ENCODE measurements at regions not wholly inside any gene's neighbourhood (a gene's known extent, or its start where the extent isn't known, plus 50 kb on each side); places are given as distances from the start of the nearest gene placed in this dataset.
A peak's percentile ranks its signal among the peaks of the same experiment; 100 is the strongest.
"Not testable (repeated sequence)": the region's sequence is repeated elsewhere in the genome, so short reads cannot be mapped to it uniquely, and the experiment has no call there.

DNA sequence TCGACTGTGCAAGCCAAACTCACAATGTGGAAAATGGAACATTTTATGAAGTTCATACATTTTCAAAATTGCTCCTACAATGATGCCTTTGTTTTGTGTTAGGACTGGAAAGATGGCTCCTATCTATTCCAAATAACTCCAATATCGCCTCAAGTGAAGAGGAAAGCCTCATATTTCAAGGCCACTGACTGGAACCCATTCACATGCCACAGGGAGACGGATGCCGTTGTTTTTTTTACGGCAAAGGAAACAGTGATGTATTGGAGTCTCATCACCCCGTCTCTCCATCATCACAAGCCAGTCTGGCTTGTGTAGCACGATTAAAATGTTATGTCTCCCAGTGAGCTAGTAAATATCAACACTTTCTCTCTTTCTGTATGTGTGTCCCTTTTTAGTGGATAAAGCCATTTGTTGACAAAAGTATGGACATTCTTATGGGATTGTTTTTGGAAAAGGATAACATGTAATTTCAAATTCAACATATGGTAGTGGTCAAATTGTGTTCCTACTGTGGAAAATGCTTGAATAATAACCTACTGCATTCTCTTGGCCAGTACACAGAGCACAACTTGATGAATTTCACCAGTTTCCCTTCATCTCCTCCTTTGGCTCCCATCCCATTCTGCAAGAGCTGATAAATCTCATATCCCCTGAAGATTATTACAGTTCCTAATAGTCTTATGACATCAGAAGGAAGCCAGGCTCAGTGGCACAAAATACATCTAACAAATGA, 109.5 kb upstream of the PITRM1 start:
- DNase-seq, result no peak

DNA sequence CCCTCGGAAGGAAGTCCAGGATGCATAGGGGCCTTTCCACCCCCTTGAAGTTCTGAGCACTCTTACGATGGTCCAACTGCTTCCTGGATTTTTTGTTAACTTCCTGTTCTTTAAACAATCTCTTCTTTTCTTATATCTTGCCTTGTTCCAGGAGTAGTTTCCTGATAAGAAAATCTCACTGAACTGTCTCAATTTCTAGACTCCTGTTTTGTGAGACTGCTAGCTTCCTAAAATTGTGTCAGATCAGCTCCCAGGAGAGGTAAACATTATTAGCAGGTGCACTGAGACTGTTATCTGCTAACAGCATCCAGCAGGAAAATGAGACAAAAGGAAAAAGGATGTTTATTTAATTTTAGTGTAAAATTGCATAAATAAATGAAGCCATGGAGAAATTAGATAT, 106.2 kb upstream of the PITRM1 start:
- no peak for DNase-seq

DNA sequence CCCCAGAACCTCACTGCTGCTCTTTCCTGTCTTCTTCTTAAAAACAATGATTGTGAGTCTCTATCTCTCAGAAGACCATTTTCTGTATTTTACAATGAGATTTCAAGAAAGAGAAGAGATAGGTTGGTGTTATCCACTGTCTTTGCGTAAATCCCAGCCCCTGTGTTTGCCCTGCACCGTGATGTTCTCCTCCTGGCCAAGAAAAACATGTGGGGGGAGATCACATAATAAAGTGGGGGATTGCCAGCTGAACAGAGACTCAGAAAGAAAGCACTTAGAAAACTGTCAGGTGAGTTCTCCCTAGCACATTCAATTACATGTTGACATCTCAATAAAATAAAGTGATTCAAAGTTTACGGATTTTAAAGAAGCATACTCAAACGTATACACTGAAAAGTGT, 105.0 kb upstream of the PITRM1 start:
- no peak for DNase-seq

DNA sequence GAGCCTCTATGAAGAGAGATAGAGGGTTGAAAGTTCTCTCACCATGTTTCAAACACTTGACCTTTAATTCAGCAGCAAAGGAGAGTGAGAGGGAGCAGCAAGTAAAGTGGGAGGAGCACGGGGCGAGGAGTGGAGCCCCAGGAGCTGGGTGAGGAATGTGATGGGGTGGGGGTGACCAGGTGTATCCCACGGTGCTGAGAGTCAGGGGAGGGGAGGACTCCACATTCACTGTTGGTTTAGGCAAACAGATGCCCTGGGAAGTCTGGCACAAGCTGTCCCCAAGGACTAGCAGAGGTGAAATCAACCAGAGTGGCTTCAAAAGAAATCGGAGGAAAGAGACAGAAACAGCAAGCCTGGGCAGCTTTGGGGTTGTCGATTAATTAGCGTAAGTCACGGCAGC, 101.8 kb upstream of the PITRM1 start:
- DNase-seq, result peak; percentile 1

DNA sequence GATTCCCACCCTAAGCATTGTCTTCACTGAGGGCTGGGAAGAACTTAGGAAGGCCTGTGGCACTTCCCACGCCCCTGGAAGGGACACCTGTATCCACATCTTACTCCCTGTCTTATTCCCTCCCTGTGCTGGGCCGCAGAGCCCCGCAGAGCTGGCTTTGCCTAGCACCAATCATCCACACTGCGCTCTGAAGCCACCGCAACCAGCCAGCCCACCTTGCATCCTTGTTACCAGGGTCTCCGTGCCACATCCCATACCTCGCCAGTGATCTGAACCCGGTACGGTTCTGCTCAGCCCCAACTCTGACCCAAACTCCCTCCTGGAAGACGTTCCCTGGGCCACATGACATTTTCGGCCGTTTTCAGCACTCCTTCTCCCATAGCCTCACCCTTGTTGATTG, 101.4 kb upstream of the PITRM1 start:
- no peak for DNase-seq

DNA sequence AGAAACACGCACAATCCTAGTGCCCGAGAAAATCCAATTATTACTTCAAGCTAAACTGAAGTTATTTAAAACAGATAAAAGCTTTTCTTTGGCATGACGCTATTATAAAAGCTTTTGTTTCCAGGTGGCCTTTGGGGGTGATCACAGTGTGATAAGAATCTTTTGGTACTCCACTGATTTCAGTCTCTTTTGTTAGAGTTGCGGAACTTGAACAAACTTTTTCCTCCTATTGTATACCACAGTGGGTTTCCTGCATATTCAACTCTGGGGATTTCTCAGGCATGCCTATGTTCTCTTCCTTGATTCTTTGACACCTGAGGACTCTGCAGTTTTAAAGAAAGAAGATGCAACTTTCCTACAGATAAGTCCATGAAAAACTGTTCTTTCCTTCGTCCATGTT, 99.7 kb upstream of the PITRM1 start:
- no peak for DNase-seq

DNA sequence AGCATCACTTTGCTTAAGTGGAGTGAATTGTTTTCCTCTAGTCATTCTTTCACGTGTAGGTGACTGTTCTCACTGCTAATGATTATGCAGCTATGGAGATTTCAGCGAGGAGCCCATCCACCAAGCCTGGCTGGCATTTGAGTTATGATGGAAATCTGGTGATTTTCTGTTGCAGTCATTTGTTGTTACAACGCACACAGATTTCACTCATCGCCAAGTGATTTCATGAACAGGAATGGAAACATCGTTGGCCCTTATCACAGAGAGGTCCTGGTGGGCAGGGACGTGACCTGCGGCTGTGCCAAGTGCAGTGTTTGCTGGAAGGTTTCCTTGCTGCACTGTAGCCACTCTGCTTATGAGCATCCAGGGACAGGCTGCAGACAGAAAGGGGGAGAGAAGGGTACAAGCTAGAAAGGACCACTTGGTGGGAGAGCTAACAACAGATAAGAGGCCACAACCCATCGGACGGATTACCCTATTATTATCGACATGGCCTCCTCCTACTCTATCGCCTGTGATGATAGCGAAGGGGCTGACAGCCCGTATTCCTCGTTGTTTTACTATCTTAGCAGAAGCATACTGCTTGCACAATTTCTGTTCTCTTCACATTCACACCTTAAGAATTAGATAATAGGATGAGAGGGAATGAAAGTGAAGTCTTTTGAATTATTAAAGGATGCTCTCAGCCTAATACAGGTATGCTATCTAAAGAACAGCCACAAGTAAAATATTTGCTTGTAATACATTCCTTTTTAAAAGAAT, 99.0 kb upstream of the PITRM1 start:
- no peak for DNase-seq

DNA sequence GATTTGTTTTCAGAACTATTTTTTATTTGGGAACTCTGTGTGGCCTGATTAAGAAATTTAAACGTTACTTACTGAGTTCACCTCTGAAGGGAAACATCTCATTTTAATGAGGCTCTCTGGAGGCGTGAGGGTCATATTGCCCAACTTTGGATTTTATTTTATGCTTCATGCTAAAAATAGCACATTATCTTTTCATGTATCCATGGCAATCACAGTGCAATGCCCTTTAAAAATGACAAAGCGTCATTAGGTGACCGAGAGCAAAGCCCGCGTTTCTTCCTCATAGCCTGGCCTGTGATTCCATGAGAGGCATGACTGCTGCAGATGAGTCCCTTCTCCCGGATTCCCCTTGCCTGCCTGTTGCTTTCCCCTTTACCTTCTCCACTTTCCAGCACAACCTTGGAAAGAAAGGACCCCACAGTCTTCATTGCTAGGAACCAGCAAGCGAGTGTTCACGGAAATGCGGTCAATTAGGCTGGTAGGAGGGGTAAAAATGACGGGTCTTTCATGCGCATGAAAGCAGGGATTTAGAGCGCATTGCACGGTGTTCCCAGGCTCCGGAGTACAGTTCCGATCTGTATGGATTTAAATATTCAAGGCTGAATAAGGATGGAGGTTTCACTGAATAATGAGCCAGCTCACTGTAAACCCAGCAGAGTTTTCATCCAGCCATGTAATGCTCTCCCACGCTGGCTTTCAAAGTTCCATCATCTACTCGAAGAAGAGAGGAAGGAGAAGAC, 98.2 kb upstream of the PITRM1 start:
- no peak for DNase-seq

DNA sequence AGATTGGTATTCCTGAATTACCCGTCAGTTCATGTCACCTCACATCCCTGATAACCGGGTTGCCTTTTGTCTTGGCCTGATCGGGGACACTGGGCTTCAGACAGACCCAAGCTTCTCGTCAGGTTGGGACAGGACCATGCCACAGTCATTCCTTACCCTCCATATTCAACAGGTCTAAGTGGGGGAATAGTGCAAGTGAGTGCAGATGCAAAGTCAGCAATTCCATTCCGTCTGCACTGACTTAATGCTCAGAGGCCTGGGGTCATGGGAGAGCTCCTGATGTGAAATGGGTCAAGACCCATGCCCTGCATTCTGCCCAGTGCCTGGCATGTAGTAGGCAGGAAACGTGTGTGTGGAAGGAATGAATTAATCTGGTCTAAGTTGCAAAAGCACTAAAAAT, 95.4 kb upstream of the PITRM1 start:
- no peak for DNase-seq

DNA sequence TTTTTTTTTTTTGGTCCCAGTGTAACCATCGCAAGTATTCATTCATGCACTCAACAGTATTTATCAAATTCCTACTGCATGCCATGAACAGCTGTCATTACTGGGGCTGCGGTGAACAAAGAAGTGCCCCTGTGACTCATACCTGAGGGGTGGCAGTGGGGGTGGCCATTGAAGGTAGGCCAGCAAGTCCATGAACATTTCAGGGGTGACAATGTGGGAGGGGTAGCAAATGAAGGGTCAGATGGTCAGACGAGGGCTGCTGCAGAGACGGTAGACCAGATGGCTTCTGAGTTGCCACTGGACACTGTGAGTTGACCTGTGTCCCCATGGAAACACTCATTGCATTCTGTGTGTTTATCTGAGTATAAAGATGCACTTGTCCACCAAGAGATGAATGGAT, 92.5 kb upstream of the PITRM1 start:
- DNase-seq, result no peak

DNA sequence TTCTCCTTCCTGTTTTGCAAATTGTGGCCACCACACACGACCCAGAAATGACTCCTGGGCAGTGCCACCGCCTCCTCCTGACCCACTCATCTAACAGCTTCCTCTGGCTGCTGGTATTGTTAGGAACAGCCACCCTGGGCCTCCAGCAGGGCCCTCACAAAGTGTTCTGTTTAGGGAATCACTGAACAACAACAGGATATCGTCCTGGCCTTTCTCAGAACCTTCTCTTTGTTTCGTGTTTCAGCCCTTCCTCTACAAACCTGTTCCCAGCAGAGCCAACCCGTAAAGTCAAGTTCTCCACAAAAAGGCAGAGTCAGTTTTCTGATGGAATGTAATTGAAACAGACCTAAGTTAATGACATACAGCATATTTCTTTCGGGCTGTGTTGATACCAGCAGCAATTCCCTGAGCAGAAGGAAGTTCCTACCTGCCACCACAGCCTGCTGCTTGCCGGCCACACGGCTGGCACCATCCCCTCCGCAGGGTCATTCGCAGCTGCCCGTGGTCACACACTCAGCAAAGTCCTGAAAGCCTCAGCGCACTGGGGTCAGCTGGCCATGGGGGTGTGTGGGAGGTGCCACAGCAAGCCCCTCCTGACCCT, 91.7 kb upstream of the PITRM1 start:
- DNase-seq, result no peak

DNA sequence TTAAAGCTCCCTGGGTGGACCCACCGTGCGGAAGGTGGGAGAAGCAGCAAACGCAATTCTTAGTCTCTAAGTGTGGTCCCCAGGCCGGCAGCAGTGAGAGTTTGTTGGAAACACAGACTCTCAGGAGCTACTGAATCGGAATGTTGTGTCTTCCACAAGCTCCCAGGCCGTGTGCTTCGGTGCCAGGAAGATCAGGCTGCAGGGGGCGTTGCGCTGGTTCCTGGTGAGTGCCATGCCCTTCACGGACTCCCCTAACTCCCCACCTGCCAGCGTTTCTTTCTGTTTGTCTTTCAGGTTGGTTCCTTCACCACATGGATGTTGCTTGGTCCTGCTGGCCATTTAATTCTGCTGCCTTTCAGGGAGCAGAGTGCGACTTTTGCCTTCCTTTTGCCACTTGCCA, 91.2 kb upstream of the PITRM1 start:
- no peak for DNase-seq

DNA sequence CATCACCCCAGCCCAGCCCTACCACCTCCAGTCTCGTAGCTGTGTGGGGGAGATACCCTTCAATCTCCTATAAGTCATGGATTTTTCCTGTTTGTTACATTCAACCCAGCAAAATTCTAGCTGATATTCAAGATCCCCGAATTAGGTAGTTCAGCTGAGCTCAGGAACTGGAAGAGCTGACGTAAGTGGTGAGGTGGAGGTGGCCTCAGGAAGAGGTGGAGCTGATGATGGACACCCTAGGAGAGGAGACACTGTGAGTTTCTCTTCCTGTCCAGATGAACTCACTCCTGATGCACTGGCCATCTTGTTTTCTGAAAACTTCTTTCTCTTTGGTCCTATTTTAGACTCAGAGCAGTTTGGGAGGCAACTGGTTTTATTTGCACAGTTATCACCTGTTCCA, 90.5 kb upstream of the PITRM1 start:
- DNase-seq, result no peak

DNA sequence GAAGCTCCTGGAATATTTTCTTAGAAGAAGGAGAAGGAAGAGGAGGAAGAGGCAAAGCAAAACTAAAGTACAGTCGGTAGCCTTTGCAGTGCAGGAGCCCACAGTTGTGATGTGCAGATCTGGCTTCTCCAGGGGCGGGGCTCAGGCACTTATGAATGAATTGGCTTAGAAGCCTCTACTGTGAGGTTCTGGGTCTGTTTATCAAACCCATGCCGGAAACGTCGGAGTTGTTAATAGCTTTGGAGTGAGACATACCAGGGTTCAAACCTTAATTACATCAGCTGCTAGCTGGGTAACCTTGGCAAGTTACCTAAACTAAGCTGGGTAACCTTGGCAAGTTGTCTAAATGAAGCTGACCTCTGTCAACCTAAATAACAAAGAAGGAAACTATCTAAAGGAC, 89.3 kb upstream of the PITRM1 start:
- DNase-seq, result no peak

DNA sequence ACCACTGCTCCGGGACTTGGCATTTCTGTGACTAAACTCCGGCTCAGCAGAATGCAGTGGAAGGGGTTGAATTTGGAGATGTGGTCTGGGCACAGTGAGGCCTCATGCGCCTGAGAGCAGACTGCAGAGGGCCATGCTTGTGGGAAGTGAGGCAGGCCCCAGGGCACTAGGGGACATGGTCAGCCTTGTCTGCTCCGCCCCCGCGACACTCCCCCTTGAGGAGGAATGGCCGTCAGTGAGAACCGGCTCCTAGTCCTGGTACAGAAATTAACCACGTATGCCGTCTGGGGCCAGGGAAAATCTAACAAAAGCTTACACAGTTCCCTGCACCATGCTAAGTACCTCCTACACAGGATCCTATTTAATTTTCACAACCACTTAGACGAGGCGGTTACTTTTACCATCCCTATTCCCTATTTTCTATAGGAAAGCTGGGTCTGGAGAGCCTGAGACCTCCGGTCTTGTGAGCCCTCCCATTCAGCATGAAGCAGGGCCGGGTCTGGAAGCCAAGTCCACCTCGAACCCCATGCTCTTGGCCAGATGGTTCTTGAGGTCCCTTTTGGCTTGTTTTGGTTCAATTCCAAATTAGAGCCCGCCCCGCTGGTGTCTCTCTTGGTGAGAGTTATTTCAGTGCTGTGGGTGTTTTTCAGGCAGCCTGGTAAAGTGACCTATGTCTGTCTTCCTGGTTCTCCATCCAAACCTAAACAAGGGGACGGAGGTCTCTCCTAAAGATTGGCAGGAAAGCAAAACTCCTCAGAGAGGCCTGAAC, 87.7 kb upstream of the PITRM1 start:
- DNase-seq, result no peak

DNA sequence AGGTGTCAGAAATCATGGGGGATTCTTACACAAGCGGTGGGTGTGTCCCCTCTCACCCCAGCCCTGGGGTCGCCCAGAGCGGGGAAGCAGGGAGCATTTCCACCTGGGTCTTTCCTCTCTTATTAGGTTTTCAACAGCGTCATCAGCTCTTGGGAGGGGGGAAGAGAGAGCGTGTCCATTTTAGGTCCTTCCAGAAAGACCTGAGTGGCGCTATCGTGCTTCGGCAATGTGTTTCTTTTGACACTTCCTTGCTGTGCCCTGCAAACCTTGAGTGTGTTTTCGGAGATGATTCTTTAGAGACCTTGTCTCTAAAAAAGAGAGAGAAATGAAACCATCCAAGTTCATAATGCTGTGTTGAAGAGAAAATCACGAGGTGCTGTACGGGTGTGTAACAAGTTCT, 86.9 kb upstream of the PITRM1 start:
- DNase-seq, result no peak

DNA sequence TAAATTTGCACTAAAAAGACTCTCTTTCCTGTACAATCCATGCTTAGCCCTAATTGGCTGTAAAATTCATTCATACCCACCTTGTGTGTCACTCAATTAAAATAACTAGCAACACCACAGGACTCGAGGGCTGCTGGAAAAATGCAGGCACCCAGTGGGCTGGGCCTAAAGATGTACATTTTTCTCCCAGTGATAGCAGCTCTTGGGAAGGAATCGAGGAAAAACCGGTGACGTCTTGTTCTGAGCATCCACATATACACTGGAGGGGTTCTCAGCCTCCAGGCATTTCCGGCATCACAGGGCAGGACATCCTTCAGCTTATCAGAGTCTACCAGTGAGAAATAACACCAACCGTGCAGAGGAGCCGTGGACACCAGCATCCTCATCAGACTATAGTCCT, 85.8 kb upstream of the PITRM1 start:
- DNase-seq, result no peak

DNA sequence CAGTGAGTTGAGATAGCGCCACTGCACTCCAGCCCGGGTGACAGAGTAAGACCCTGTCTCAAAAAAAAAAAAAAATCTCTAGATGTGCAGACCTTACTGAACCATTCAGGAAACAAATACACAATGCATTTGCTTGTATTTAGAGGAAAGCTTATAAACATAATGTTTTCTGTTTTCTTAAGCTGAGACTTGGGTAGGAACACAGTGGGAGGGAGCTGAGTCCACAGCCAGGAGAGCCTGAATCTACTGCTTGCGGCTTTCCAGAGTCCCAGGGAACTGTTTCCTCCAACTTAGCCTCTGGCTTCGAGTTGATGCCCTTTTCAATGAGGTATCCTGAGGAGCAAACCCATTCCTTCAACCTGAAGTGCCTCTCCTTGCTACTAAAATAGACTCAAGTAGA, 83.0 kb upstream of the PITRM1 start:
- no peak for DNase-seq

DNA sequence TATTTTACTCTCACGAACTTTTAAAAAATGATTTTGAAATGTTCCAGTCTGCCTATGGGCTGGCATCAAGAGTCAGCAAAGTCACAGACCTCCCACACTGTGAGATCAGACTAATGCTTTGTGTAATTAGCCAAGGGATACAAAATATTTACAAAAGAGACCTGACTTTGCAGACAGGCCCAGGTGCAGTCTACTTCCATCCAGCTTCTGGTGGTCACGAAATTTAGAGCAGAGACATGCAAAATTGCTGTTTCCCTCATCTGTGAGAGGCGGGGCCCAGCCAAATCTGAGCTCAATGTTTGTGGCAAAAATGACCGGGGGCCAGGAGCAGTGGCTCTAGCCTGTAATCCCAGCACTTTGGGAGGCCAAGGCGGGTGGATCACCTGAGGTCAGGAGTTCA, 82.5 kb upstream of the PITRM1 start:
- no peak for DNase-seq

DNA sequence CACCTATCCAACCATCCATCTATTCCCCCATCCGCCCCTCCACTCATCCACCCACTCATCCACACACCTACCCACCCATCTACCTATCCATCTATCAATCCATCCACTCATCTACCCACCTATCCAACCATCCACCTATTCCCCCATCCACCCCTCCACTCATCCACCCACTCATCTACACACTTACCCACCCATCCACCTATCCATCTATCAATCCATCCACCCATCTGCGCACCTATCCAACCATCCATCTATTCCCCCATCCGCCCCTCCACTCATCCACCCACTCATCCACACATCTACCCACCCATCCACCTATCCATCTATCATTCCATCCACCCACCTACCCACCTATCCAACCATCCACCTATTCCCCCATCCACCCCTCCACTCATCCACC, 81.4 kb upstream of the PITRM1 start:
- DNase-seq, result not testable (repeated sequence)

DNA sequence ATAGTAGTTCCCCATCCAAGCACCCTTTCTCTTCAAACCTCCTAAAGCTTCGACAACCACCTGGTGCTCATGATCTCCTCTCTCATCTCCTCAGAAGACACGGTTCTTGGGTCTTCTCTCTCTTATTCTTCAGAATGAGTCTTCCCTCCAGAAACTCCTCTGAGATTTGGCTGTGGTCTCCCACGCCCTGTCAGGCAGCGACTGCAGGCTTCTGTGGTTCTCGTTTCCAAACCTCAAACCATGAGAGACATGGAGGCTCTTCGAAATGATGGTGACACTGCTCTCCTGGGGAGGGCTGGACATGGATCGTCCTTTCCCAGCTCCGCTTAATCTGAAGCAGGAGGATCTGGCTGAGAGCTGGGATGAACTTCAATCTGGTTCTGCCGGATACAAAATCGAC, 78.6 kb upstream of the PITRM1 start:
- no peak for DNase-seq

DNA sequence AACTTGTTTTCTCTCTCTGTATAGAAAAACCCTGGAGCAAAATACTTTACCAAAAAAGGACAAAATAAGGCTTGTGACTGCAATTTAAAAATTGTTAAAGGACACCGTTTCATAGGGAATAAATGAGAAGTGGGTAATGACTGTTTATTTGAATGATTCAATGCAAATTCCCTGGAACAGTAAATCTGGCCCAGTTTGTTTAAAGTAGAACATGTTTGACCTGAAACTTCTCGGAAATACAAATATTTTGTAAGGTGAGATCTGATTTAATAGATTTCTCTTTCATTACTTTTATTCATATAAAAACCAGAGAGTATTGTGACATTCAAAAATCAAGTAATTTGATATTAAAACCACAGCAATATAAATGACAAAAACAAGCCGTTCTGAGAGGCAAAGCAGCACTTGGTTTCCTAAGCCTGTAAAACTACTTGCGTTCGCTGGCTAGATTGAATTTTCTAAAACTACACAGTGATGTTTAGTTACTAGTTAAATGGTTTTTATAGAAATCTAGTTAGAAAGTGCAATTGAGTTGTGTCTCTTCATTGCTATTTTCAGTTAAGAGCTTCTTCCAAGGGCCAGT, 76.8 kb upstream of the PITRM1 start:
- DNase-seq, result no peak

Measured in NCI-H2171 (cell line).